NCI-H2081 treated with DMSO at 0.1 percent for 48 hours (cell line): ENCODE measurements at regions not wholly inside any gene's neighbourhood (a gene's known extent, or its start where the extent isn't known, plus 50 kb on each side); places are given as distances from the start of the nearest gene placed in this dataset.

Experiments used
- DNase-seq: peaks from one replicate; lab custom pipeline; 2025; lab: John Stamatoyannopoulos, UW

GRCh38 chr5:20276061-20276958, 288.3 kb upstream of the CDH18 start:
- no peak for DNase-seq

GRCh38 chr5:20266066-20266465, 278.1 kb upstream of the CDH18 start:
- DNase-seq: no peak

- DNase-seq: no peak
These were observed 274.9 kb upstream of the CDH18 start for GRCh38 chr5:20262896-20263295.

GRCh38 chr5:20254748-20255147, 266.7 kb upstream of the CDH18 start:
- DNase-seq: no peak

GRCh38 chr5:20248118-20248517, 260.1 kb upstream of the CDH18 start:
- DNase-seq: no peak

- no peak for DNase-seq
These were observed 257.5 kb upstream of the CDH18 start for GRCh38 chr5:20245432-20245974.

GRCh38 chr5:20241351-20241750, 253.4 kb upstream of the CDH18 start:
- DNase-seq: no peak

GRCh38 chr5:20231040-20231439, 243.0 kb upstream of the CDH18 start:
- DNase-seq: no peak

- DNase-seq: no peak
These were observed 242.0 kb upstream of the CDH18 start for GRCh38 chr5:20230010-20230409.

- peak; percentile 79 for DNase-seq
These were observed 241.5 kb upstream of the CDH18 start for GRCh38 chr5:20229303-20230005.

GRCh38 chr5:20224966-20225365, 237.0 kb upstream of the CDH18 start:
- no peak for DNase-seq

GRCh38 chr5:20224046-20224445, 236.0 kb upstream of the CDH18 start:
- DNase-seq: no peak

- DNase-seq: no peak
These were observed 235.5 kb upstream of the CDH18 start for GRCh38 chr5:20223451-20223850.

- DNase-seq: no peak
These were observed 227.3 kb upstream of the CDH18 start for GRCh38 chr5:20215257-20215656.

- no peak for DNase-seq
These were observed 225.8 kb upstream of the CDH18 start for GRCh38 chr5:20213803-20214202.

- no peak for DNase-seq
These were observed 224.7 kb upstream of the CDH18 start for GRCh38 chr5:20212701-20213100.

GRCh38 chr5:20166456-20166855, 178.5 kb upstream of the CDH18 start:
- DNase-seq: no peak

GRCh38 chr5:20158006-20158405, 170.0 kb upstream of the CDH18 start:
- DNase-seq: no peak

- DNase-seq: no peak
These were observed 169.1 kb upstream of the CDH18 start for GRCh38 chr5:20157089-20157488.

GRCh38 chr5:20145240-20145639, 157.2 kb upstream of the CDH18 start:
- DNase-seq: no peak

- no peak for DNase-seq
These were observed 141.5 kb upstream of the CDH18 start for GRCh38 chr5:20129501-20129900.

GRCh38 chr5:20128343-20128742, 140.3 kb upstream of the CDH18 start:
- DNase-seq: no peak

- DNase-seq: no peak
These were observed 126.5 kb upstream of the CDH18 start for GRCh38 chr5:20114526-20114925.
